Left ventricle myocardium inferior (tissue), 1 donor: ENCODE measurements at regions not wholly inside any gene's neighbourhood (a gene's known extent, or its start where the extent isn't known, plus 50 kb on each side); places are given as distances from the start of the nearest gene placed in this dataset.

Source experiments
- DNase-seq: peaks from one replicate; pipeline ENCODE4 v3.0.0-alpha.2; 2020
- H3K27ac ChIP-seq: fragments of 200-600 bp; replicated peaks from 2 replicates; pipeline ENCODE4 v1.8.0; 2021
- H3K27me3 ChIP-seq: fragments of 200-600 bp; 2 replicates; pipeline ENCODE4 v1.8.0; 2021; ENCODE audit warnings: low read depth
- H3K36me3 ChIP-seq: fragments of 200-600 bp; 2 replicates; pipeline ENCODE4 v1.8.0; 2021
- H3K4me1 ChIP-seq: fragments of 200-600 bp; 2 replicates; pipeline ENCODE4 v1.8.0; 2021
- H3K4me3 ChIP-seq: fragments of 200-600 bp; 2 replicates; pipeline ENCODE4 v1.8.0; 2021; ENCODE audit warnings: mild to moderate bottlenecking, moderate library complexity
- H3K9me3 ChIP-seq: fragments of 200-600 bp; replicated peaks from 2 replicates; pipeline ENCODE4 v1.8.0; 2021
- intact Hi-C: fragments of 100-400 bp; cut with micrococcal nuclease; formaldehyde crosslinking; loops from one replicate; pipeline ENCODE4 v1.11.0; 2022
- TF ChIP-seq, protein P1 (sequence below): fragments of 200-600 bp; IDR thresholded peaks from 2 replicates; pipeline ENCODE4 v1.8.0; 2021; ENCODE audit warnings: antibody characterized with exemption, mild to moderate bottlenecking, borderline replicate concordance
- donor health status: DM: no; HTN: yes; CAD: no; lungs with severe emphysema.

DNA sequence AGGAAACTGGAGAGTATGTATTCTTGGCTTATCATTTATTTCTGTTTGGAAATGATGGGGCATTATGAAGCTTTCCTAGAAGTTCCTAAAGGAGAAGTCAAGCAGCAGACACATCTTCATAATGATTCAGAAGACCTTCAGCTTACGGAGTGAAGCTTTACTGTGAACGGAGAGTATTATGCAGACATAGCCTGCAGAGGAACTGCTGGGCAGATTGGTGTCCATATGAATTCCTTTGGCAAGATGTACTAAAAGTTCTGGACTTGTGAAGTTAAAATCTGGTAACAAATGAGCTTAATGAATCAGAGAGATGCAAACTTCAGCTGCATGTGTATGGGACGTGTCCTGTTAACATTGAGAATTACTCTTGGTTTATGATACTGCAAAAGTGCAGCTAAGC is 60.1 kb downstream of the NABP1 start:
- H3K9me3 ChIP-seq = no peaks in the 10 kb centered on the region
- peaks cover 5% of the 10 kb centered on the region for H3K27me3 ChIP-seq
- no peak overlapping the region for H3K27ac ChIP-seq
- TF ChIP-seq, protein P1, sequence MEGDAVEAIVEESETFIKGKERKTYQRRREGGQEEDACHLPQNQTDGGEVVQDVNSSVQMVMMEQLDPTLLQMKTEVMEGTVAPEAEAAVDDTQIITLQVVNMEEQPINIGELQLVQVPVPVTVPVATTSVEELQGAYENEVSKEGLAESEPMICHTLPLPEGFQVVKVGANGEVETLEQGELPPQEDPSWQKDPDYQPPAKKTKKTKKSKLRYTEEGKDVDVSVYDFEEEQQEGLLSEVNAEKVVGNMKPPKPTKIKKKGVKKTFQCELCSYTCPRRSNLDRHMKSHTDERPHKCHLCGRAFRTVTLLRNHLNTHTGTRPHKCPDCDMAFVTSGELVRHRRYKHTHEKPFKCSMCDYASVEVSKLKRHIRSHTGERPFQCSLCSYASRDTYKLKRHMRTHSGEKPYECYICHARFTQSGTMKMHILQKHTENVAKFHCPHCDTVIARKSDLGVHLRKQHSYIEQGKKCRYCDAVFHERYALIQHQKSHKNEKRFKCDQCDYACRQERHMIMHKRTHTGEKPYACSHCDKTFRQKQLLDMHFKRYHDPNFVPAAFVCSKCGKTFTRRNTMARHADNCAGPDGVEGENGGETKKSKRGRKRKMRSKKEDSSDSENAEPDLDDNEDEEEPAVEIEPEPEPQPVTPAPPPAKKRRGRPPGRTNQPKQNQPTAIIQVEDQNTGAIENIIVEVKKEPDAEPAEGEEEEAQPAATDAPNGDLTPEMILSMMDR = no peak
- DNase-seq = no peak
- no peaks in the 10 kb centered on the region for H3K36me3 ChIP-seq
- H3K4me3 ChIP-seq = no peak overlapping the region
- intact Hi-C loops = no loop called here
- no peaks in the 10 kb centered on the region for H3K4me1 ChIP-seq

DNA sequence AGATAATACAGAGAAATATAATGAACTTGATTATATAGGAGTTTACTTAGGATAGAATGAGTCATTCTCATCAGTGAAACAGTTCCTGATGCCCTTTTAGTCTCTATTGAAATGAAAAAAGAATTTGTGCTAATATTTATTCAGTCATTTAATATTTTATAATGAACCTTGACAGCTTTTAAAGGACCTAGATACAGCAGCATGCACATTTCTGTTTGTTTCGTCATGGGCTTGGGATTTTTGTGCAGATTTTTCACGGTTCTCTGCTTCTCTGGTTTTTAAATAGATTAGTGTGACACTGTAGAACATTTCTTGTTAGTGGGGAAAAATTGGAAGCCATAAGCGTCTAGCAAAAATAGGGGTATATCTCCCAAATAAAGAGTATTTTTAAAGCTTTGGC is 60.7 kb downstream of the NABP1 start:
- intact Hi-C loops = no loop called here
- TF ChIP-seq, protein P1 = no peak
- H3K27me3 ChIP-seq = no peaks in the 10 kb centered on the region

DNA sequence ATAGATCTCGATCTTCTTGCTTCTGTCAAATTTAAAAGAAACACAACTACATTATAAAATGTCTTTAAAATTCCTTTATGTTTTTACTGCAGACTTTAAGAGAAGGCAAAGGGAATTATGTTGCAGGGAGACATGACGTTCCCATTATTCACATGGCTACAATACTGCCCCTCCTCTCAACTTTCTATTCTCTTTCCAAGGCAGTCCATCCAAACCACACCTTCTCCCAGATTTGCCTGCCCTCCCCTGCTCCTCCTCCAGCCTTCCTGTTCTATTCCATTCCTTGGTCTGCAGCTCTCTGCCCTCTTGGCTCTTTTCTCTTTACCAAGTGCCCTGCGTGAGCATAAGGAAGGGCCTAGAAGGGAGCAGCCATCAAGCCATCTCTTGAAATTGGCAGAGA is 61.3 kb downstream of the NABP1 start:
- H3K4me3 ChIP-seq = no peak overlapping the region
- TF ChIP-seq, protein P1 = no peak
- H3K27me3 ChIP-seq = no peaks in the 10 kb centered on the region
- H3K9me3 ChIP-seq = no peaks in the 10 kb centered on the region
- intact Hi-C loops = no loop called here
- no peaks in the 10 kb centered on the region for H3K4me1 ChIP-seq
- DNase-seq = no peak
- no peak overlapping the region for H3K27ac ChIP-seq
- H3K36me3 ChIP-seq = no peaks in the 10 kb centered on the region

More for the DNA sequence above, 60.7 kb downstream of the NABP1 start:
- no peak for DNase-seq
- no peak overlapping the region for H3K4me3 ChIP-seq
- no peaks in the 10 kb centered on the region for H3K4me1 ChIP-seq
- H3K36me3 ChIP-seq = no peaks in the 10 kb centered on the region
- no peaks in the 10 kb centered on the region for H3K9me3 ChIP-seq
- no peak overlapping the region for H3K27ac ChIP-seq

DNA sequence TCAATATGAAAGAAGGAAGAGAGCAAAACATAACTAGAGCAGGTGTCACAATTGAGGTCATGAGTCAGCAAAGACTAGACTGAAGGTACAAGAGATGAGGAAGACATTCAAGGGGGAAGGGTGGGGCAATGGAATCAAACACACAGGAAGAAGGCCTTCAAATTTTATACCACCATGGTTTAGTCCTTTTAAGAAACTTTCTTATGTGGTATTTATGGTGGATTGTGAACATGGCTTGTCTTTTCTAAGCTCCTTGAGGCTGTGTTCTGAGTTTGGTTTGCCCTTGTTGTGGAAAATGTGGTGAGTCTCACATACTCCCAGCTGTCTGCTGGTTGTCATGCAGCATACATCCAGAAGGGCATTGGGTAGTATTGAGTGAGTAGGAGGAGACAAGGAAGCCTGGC is 62.1 kb downstream of the NABP1 start:
- no peak for DNase-seq
- Histone ChIP-seq H3K27ac (no peak overlapping the region), H3K27me3 (no peaks in the 10 kb centered on the region), H3K4me1 (no peaks in the 10 kb centered on the region), H3K4me3 (no peak overlapping the region), H3K9me3 (no peaks in the 10 kb centered on the region), H3K36me3 (no peaks in the 10 kb centered on the region)
- intact Hi-C loops = no loop called here
- TF ChIP-seq, protein P1 = no peak

DNA sequence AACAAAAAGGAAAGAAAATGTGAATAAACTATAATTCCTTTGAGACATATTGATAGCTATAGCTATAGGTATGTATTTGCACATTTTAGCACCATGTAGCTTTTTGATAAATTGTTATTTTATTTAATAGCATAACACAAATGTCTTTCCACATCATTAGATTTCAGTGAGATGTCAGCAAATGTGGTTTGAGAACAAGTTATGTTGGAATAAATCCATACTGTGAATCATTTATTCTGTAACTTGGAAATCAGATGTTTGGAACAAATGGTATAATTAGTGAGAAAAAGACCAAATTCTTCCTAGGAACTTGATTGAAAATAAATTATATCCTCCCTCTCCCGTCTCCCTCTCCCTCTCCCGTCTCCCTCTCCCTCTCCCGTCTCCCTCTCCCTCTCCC is 62.8 kb downstream of the NABP1 start:
- no peak overlapping the region for H3K27ac ChIP-seq
- TF ChIP-seq, protein P1 = no peak
- H3K4me1 ChIP-seq = no peaks in the 10 kb centered on the region
- intact Hi-C loops = no loop called here
- H3K4me3 ChIP-seq = no peak overlapping the region
- H3K36me3 ChIP-seq = no peaks in the 10 kb centered on the region
- no peak for DNase-seq
- H3K9me3 ChIP-seq = no peaks in the 10 kb centered on the region
- H3K27me3 ChIP-seq = no peaks in the 10 kb centered on the region
